HUES48 (cell line): ENCODE measurements at regions not wholly inside any gene's neighbourhood (a gene's known extent, or its start where the extent isn't known, plus 50 kb on each side); places are given as distances from the start of the nearest gene placed in this dataset.

Source experiments
- H3K27ac ChIP-seq: one replicate; pipeline ENCODE4 v1.7.0; 2013; ENCODE audit warnings: low read depth, low read length, inconsistent platforms
- H3K27me3 ChIP-seq: 2 replicates; pipeline ENCODE4 v1.6.1; 2013; ENCODE audit warnings: mild to moderate bottlenecking, low read length; ENCODE audit not compliant: control insufficient read depth, insufficient read depth
- H3K36me3 ChIP-seq: 2 replicates; pipeline ENCODE4 v1.6.1; 2013; ENCODE audit warnings: low read length; ENCODE audit not compliant: control insufficient read depth, insufficient read depth
- H3K4me1 ChIP-seq: 2 replicates; pipeline ENCODE4 v1.6.1; 2013; ENCODE audit warnings: mild to moderate bottlenecking, low read length; ENCODE audit not compliant: control insufficient read depth, insufficient read depth
- H3K4me3 ChIP-seq: 2 replicates; pipeline ENCODE4 v1.5.1; 2013; ENCODE audit warnings: mild to moderate bottlenecking, low read depth, low read length
- H3K9ac ChIP-seq: 2 replicates; pipeline ENCODE4 v1.6.1; 2013; ENCODE audit warnings: mild to moderate bottlenecking, low read depth, low read length, moderate library complexity
- H3K9me3 ChIP-seq: 2 replicates; pipeline ENCODE4 v1.6.1; 2013; ENCODE audit warnings: low read length; ENCODE audit not compliant: control insufficient read depth, insufficient read depth

DNA sequence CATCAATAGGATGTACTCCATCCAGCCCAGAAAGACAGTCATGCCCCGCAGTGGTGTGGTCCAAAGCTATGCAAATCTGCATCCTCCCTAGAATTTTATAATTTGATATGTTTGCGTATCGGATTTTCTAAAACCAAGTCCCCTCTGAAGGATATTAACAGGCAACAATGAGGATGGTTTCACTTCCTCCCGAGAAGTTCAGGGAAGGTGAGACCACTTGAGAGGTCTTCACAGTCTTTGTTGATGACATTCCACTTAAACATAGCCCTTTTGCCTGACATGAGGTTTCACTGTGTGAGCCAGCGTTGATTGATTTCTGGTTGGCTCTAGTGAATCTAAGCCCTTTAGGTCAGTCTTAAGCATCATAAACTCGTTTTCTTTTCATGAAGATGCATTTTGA lies 276.1 kb downstream of the NR2F2 start:
- Histone ChIP-seq H3K36me3 (no peaks in the 10 kb centered on the region), H3K9ac (no peak overlapping the region), H3K27me3 (no peaks in the 10 kb centered on the region), H3K9me3 (no peaks in the 10 kb centered on the region), H3K4me1 (no peaks in the 10 kb centered on the region), H3K4me3 (no peak overlapping the region), H3K27ac (no peak overlapping the region)

DNA sequence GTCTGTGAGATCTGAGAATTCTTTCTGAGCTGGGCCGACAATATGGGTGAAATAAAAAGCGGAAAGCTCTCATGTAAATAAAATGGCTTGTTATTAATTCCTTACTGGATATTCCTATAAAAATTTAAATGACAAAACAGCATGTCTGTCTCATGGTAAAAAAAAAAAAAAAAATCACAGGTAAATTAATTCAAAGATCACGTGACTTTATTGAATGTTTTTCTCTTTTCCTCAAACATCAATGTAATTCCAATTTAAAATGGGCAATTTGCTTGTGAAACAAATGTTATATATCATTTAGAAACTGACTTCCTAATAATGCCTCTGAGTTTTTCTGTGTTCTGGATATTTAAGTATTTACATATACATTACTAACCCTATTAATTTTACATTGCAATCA lies 280.3 kb downstream of the NR2F2 start:
- H3K27me3 ChIP-seq = no peaks in the 10 kb centered on the region

GRCh38 chr15:96612917-96613316 lies 282.4 kb downstream of the NR2F2 start:
- Histone ChIP-seq H3K9me3 (no peaks in the 10 kb centered on the region), H3K27ac (no peak overlapping the region), H3K36me3 (no peaks in the 10 kb centered on the region), H3K4me3 (no peak overlapping the region), H3K4me1 (no peaks in the 10 kb centered on the region), H3K27me3 (no peaks in the 10 kb centered on the region), H3K9ac (no peak overlapping the region)

More for the DNA sequence above, 280.3 kb downstream of the NR2F2 start:
- no peak overlapping the region for H3K4me3 ChIP-seq
- H3K27ac ChIP-seq = no peak overlapping the region
- H3K4me1 ChIP-seq = no peaks in the 10 kb centered on the region
- H3K36me3 ChIP-seq = no peaks in the 10 kb centered on the region
- no peaks in the 10 kb centered on the region for H3K9me3 ChIP-seq
- H3K9ac ChIP-seq = no peak overlapping the region

DNA sequence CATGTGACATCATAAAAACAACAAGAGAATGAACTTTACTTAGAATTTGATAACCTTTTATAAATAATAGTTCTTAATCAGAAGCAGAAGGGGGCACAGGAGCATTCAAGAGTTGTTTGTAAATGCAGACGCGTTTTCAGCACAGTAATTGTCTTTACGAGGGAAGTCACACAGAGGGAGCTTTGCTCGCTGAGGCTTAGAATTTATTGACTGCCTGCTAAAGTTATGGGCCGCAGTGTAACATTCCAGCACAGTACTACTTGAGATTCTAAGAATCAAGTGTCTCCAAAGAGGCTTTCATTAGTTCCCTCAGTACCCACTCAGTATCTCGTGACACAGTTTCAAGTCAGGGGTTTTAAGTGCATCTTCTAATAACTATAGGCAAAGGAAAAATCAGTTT lies 288.7 kb downstream of the NR2F2 start:
- Histone ChIP-seq H3K4me3 (0 out of 2 replicates have a peak overlapping the region, but pooled peaks have one; percentile 10), H3K36me3 (no peaks in the 10 kb centered on the region), H3K9me3 (no peaks in the 10 kb centered on the region), H3K27me3 (no peaks in the 10 kb centered on the region), H3K4me1 (peaks cover 12% of the 10 kb centered on the region), H3K9ac (no peak overlapping the region), H3K27ac (no peak overlapping the region)

DNA sequence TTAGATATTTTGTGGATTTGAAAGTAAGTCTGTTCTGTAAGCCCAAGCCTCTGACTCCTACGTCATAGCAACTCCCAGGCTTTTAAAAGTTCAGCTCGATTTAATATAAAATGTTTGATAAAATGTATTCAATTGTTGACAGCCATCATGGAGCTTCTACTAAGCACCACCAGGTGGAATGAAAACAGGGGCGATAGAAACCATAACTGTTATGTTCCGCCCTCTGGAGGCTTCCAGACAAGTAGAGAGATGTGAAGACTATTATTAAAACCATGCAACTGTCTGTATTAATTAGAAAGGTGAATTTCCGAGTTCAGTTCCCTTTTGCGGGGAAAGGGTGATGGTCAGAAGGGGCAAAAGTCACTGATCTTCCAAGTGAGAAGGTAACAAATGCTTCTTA lies 292.2 kb downstream of the NR2F2 start:
- no peak overlapping the region for H3K9ac ChIP-seq
- H3K4me3 ChIP-seq = no peak overlapping the region
- H3K4me1 ChIP-seq = peaks cover 12% of the 10 kb centered on the region
- H3K9me3 ChIP-seq = no peaks in the 10 kb centered on the region
- H3K27me3 ChIP-seq = no peaks in the 10 kb centered on the region
- H3K27ac ChIP-seq = no peak overlapping the region
- H3K36me3 ChIP-seq = no peaks in the 10 kb centered on the region

DNA sequence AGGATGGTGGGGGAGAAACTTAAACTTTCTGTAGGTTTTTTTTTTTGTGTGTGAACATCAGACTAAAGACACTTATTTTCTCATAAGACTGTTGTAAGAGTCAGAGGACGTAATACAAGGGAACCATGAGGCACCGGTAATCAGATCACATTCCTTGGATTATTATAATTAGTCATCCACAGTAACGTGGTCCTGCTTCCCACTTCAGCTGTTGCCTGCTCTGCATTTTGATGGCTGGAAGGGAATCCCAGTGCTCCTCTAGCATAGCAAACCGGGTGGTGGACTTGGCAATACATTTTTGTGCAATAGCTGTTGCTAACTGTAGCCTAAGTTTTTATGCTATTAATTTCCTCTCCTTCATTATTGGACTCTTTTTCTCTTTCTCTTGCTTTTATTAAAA lies 294.8 kb downstream of the NR2F2 start:
- Histone ChIP-seq H3K9ac (no peak overlapping the region), H3K4me1 (no peaks in the 10 kb centered on the region), H3K4me3 (no peak overlapping the region), H3K27ac (no peak overlapping the region), H3K9me3 (no peaks in the 10 kb centered on the region), H3K27me3 (no peaks in the 10 kb centered on the region), H3K36me3 (no peaks in the 10 kb centered on the region)

DNA sequence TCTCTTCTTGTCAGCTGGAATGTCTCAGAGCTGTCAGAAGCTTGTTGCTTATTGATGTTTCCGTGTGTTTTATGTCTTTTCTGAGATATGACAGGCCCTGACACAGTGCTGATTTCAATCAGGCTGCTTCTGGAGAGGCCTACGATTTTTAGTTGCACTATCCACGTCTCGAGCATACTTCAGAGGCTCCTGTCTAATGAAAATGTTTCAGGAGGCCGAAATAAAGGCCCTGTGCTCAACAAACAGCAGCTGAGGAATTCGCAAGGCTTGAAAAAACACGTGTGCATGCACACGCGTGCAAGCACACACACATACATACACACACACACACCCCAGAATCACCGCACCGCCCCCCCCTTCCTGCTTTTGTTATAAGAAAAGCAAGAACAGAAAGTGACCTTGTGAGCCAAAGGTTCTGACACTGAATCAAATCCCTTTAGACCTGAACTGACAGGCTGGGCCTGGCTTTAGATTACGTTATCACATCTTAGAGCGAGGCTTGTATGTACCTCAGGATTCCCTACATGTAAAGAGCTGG lies 296.6 kb downstream of the NR2F2 start:
- H3K4me1 ChIP-seq = no peaks in the 10 kb centered on the region
- no peaks in the 10 kb centered on the region for H3K27me3 ChIP-seq
- no peak overlapping the region for H3K4me3 ChIP-seq
- H3K27ac ChIP-seq = no peak overlapping the region
- H3K9me3 ChIP-seq = no peaks in the 10 kb centered on the region
- no peak overlapping the region for H3K9ac ChIP-seq
- H3K36me3 ChIP-seq = no peaks in the 10 kb centered on the region

GRCh38 chr15:96629511-96629910 lies 299.0 kb downstream of the NR2F2 start:
- H3K4me1 ChIP-seq = no peaks in the 10 kb centered on the region
- H3K27ac ChIP-seq = no peak overlapping the region
- no peaks in the 10 kb centered on the region for H3K9me3 ChIP-seq
- H3K4me3 ChIP-seq = no peak overlapping the region
- no peak overlapping the region for H3K9ac ChIP-seq
- no peaks in the 10 kb centered on the region for H3K27me3 ChIP-seq
- no peaks in the 10 kb centered on the region for H3K36me3 ChIP-seq

DNA sequence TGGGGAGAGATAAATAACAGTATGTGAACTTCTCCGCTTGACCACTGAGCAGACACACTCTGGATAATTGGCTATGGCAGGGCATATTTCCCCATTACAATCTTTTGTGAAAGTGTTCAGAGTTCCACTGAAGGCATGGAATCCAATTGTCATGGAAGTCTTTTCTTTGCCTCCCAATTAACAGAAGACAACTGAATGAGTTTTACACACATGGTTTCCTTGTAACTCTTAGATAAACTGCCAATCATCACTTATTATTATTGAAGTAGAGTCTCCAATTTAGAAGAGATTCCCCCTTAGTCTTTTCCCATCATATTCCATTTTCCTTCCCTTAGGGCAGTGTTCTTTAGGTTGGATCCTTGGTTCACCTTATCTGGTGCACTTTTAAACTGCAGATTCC lies 308.3 kb downstream of the NR2F2 start:
- Histone ChIP-seq H3K9me3 (no peaks in the 10 kb centered on the region; the same call in 1 of the 2 replicates), H3K9ac (no peak overlapping the region), H3K27ac (no peak overlapping the region), H3K27me3 (no peaks in the 10 kb centered on the region), H3K36me3 (no peaks in the 10 kb centered on the region), H3K4me1 (no peaks in the 10 kb centered on the region), H3K4me3 (no peak overlapping the region)

DNA sequence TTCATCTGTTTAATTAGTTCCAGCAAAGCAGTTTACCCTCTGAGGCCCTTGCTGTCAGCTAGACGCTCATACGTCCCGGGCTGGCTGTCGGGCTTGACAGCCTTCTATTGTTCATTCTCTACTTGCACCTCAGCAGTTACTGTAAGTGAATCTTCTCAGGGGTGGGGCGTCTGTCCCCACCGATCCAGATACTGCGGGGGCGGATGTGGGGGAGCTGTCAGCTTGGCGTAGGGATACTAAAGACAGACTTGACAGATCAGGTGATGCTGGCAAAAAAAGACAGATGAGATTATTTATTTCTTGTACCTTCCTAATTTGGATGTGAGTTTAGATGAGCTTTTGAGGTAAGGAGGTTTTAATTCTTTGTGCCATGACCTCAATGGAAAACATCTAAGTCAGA lies 315.3 kb downstream of the NR2F2 start:
- H3K27me3 ChIP-seq = no peaks in the 10 kb centered on the region
- no peak overlapping the region for H3K27ac ChIP-seq
- no peak overlapping the region for H3K9ac ChIP-seq
- no peaks in the 10 kb centered on the region for H3K36me3 ChIP-seq
- no peaks in the 10 kb centered on the region; the same call in 1 of the 2 replicates for H3K9me3 ChIP-seq
- no peaks in the 10 kb centered on the region for H3K4me1 ChIP-seq
- no peak overlapping the region for H3K4me3 ChIP-seq

DNA sequence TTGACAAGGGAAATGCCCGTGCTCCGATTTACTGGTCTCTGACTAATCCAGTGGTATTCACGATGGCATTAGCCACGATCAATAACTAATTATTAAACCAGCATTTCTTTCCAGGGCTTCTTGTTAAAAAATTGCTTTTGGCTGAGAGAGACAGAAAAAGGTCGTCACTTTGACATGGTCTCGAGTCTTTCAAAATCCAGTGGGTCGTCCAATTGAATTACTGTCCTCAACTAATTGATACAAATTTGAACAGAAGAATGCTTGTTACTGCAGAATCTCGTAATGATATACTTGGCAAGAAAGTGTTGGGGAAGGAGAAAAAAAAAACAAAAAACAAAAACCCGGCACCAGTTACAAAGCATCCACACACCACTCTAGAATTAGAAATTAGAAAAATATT lies 318.4 kb downstream of the NR2F2 start:
- Histone ChIP-seq H3K4me3 (no peak overlapping the region), H3K27me3 (no peaks in the 10 kb centered on the region), H3K4me1 (no peaks in the 10 kb centered on the region)

DNA sequence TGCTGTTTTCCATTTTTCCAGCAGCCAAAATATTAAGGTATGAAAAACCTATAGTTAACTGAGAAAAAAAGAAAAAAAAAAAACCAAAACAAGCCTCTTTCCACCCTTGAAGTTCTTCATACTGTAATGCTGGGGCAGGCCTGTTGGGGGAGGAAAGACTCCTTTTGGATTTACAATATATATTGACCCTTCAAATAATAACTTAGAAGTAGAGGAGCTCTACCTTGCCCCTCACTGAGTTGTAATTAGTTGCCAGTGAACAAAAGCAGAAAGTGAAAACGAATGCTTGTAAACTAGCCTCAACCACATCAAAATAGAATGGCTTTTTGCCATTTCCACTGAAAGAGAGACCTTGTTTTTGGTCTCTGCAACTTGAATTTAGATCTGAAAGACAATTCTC lies 326.6 kb downstream of the NR2F2 start:
- H3K4me1 ChIP-seq = no peaks in the 10 kb centered on the region
- no peak overlapping the region for H3K27ac ChIP-seq
- H3K9ac ChIP-seq = no peak overlapping the region
- no peaks in the 10 kb centered on the region for H3K9me3 ChIP-seq
- no peaks in the 10 kb centered on the region for H3K27me3 ChIP-seq
- no peak overlapping the region for H3K4me3 ChIP-seq
- H3K36me3 ChIP-seq = no peaks in the 10 kb centered on the region

More for the DNA sequence above, 318.4 kb downstream of the NR2F2 start:
- Histone ChIP-seq H3K9ac (no peak overlapping the region), H3K36me3 (no peaks in the 10 kb centered on the region), H3K27ac (no peak overlapping the region), H3K9me3 (no peaks in the 10 kb centered on the region)
